Endothelial cell of umbilical vein (primary cell): ENCODE measurements at regions not wholly inside any gene's neighbourhood (a gene's known extent, or its start where the extent isn't known, plus 50 kb on each side); places are given as distances from the start of the nearest gene placed in this dataset.

ENCODE experiments used
- CTCF ChIP-seq, 2 donors: IDR thresholded peaks; 1 replicate in 1 of 2; 2 replicates in 1 of 2; pipeline ENCODE4 v1.5.1; 2011; ENCODE audit warnings: low read length in 2 of 2, mild to moderate bottlenecking in 2 of 2, moderate library complexity in 2 of 2, control low read depth in 1 of 2, inconsistent platforms in 1 of 2, low read depth in 1 of 2; ENCODE audit not compliant: insufficient read depth in 1 of 2; ENCODE audit errors: extremely low read depth in 1 of 2
- MYC ChIP-seq: IDR thresholded peaks from one replicate; pipeline ENCODE4 v1.6.1; 2011; ENCODE audit warnings: mild to moderate bottlenecking, low read depth, low read length
- POLR2AphosphoS5 ChIP-seq: IDR thresholded peaks from 2 replicates; pipeline ENCODE4 v1.6.1; 2012; ENCODE audit warnings: low read depth, mild to moderate bottlenecking, control low read depth, low read length, moderate library complexity; ENCODE audit not compliant: insufficient read depth

- TF ChIP-seq CTCF (IDR thresholded peaks at IDR 0.05; ENCODE audit: extremely low read depth in 1 of 2, insufficient read depth in 1 of 2, low read depth in 1 of 2, low read length in 2 of 2) (no peak), MYC (no peak), POLR2AphosphoS5 (no peak)
These were observed 356.2 kb upstream of the SNX7 start for GRCh38 chr1:98305362-98305761.
